Gastrocnemius medialis (tissue), 4 donors: ENCODE measurements at regions not wholly inside any gene's neighbourhood (a gene's known extent, or its start where the extent isn't known, plus 50 kb on each side); places are given as distances from the start of the nearest gene placed in this dataset.

Experiments
- ATAC-seq, 2 donors: fragments of 150-250 bp; one replicate each; pipeline ENCODE4 v1.9.1; 2016
- DNase-seq, 2 donors: peaks; one replicate each; pipeline ENCODE4 v3.0.0-alpha.2; 2019
- H3K27ac ChIP-seq, 4 donors: fragments of 200-600 bp; sonication (generic); 1 replicate in 1 of 4; 2 replicates in 3 of 4; pipeline ENCODE4 v1.5.1; 2016 to 2018; ENCODE audit warnings: mild to moderate bottlenecking in 2 of 4, moderate library complexity in 1 of 4
- H3K27me3 ChIP-seq, 3 donors: fragments of 200-600 bp; sonication (generic) in 2 of 3; 1 replicate in 1 of 3; 2 replicates in 2 of 3; pipeline versions ENCODE4 v1.5.1 to v1.6.0; 2016 to 2019; ENCODE audit warnings: mild to moderate bottlenecking in 1 of 3, moderate library complexity in 1 of 3
- H3K36me3 ChIP-seq, 2 donors: fragments of 200-600 bp; sonication (generic) in 1 of 2; one replicate each; pipeline ENCODE4 v1.5.1; 2017 to 2018
- H3K4me1 ChIP-seq, 2 donors: fragments of 200-600 bp; sonication (generic) in 1 of 2; one replicate each; pipeline ENCODE4 v1.5.1; 2016 to 2017; ENCODE audit warnings: mild to moderate bottlenecking in 2 of 2
- H3K4me3 ChIP-seq, 4 donors: fragments of 200-600 bp; sonication (generic) in 3 of 4; 1 replicate in 1 of 4; 2 replicates in 3 of 4; pipeline ENCODE4 v1.5.1; 2016 to 2019; ENCODE audit warnings: mild to moderate bottlenecking in 2 of 4
- H3K9me3 ChIP-seq, 3 donors: fragments of 200-600 bp; sonication (generic) in 2 of 3; 1 replicate in 1 of 3; 2 replicates in 2 of 3; pipeline ENCODE4 v1.5.1; 2016 to 2019
- CTCF ChIP-seq, 5 experiments: fragments of 450-650 bp in 3 of 5; fragments of 200-600 bp in 2 of 5; sonication (generic) in 2 of 5; IDR thresholded peaks in 4 of 5; conservative IDR thresholded peaks in 1 of 5; 1 replicate in 4 of 5; 2 replicates in 1 of 5; pipeline ENCODE4 v1.5.1; 2016 to 2019; ENCODE audit warnings: antibody characterized with exemption in 5 of 5, mild to moderate bottlenecking in 3 of 5, moderate library complexity in 3 of 5
- POLR2A ChIP-seq, 2 donors: fragments of 450-650 bp; IDR thresholded peaks; one replicate each; pipeline ENCODE4 v1.6.1; 2017; ENCODE audit warnings: antibody characterized with exemption in 2 of 2, mild to moderate bottlenecking in 2 of 2, moderate library complexity in 2 of 2
- in situ Hi-C, 4 donors: fragments of 200-750 bp; cut with MboI; loops; one replicate each; pipeline versions ENCODE4 v1.15.0 to v1.8.0; 2017; ENCODE audit warnings: low sequenced_read_pairs in 4 of 4
- intact Hi-C: fragments of 100-400 bp; cut with DNase I; formaldehyde crosslinking; loops from one replicate; pipeline ENCODE4 v1.15.1; 2023; ENCODE audit warnings: low total_unique reads

GRCh38 chr14:98197933-98198332, 1074.1 kb downstream of the BCL11B start:
- in situ Hi-C loops: no loop called here
- DNase-seq (no peak), ATAC-seq (no peak)
- intact Hi-C loops: no loop called here
- Histone ChIP-seq H3K27ac (no peak overlapping the region), H3K4me1 (no peaks in the 10 kb centered on the region), H3K4me3 (no peak overlapping the region), H3K9me3 (no peaks in the 10 kb centered on the region), H3K27me3 (no peaks in the 10 kb centered on the region), H3K36me3 (no peaks in the 10 kb centered on the region)
- TF ChIP-seq POLR2A (IDR thresholded peaks at IDR 0.05) (no peak), CTCF (IDR thresholded peaks at IDR 0.05 in 4 of 5, conservative IDR thresholded peaks at IDR 0.05 in 1 of 5) (no peak)

GRCh38 chr14:98198385-98198784, 1073.6 kb downstream of the BCL11B start:
- no peaks in the 10 kb centered on the region for H3K27me3 ChIP-seq
- no peak for DNase-seq
- ATAC-seq: no peak
- TF ChIP-seq CTCF (IDR thresholded peaks at IDR 0.05 in 4 of 5, conservative IDR thresholded peaks at IDR 0.05 in 1 of 5) (no peak), POLR2A (IDR thresholded peaks at IDR 0.05) (no peak)
- H3K36me3 ChIP-seq: no peaks in the 10 kb centered on the region
- no peak overlapping the region for H3K27ac ChIP-seq
- intact Hi-C loops: no loop called here
- H3K9me3 ChIP-seq: no peaks in the 10 kb centered on the region
- H3K4me1 ChIP-seq: no peaks in the 10 kb centered on the region
- in situ Hi-C loops: no loop called here
- H3K4me3 ChIP-seq: no peak overlapping the region

- Histone ChIP-seq H3K4me3 (no peak overlapping the region), H3K4me1 (no peaks in the 10 kb centered on the region), H3K9me3 (no peaks in the 10 kb centered on the region), H3K36me3 (no peaks in the 10 kb centered on the region), H3K27ac (no peak overlapping the region), H3K27me3 (no peaks in the 10 kb centered on the region)
- TF ChIP-seq CTCF (IDR thresholded peaks at IDR 0.05 in 4 of 5, conservative IDR thresholded peaks at IDR 0.05 in 1 of 5) (no peak), POLR2A (IDR thresholded peaks at IDR 0.05) (no peak)
- no peak for ATAC-seq
- DNase-seq: no peak
- in situ Hi-C loops (no loop called here), intact Hi-C loops (no loop called here)
These were observed 1071.4 kb downstream of the BCL11B start for GRCh38 chr14:98200601-98201000.

GRCh38 chr14:98203421-98203820, 1068.6 kb downstream of the BCL11B start:
- Histone ChIP-seq H3K9me3 (no peaks in the 10 kb centered on the region), H3K4me1 (no peaks in the 10 kb centered on the region), H3K4me3 (no peak overlapping the region), H3K27ac (no peak overlapping the region), H3K36me3 (no peaks in the 10 kb centered on the region), H3K27me3 (no peaks in the 10 kb centered on the region)
- ATAC-seq: no peak
- in situ Hi-C loops: no loop called here
- intact Hi-C loops: no loop called here
- DNase-seq: no peak
- TF ChIP-seq POLR2A (IDR thresholded peaks at IDR 0.05) (no peak), CTCF (IDR thresholded peaks at IDR 0.05 in 4 of 5, conservative IDR thresholded peaks at IDR 0.05 in 1 of 5) (no peak)

GRCh38 chr14:98204139-98204538, 1067.9 kb downstream of the BCL11B start:
- no peaks in the 10 kb centered on the region for H3K27me3 ChIP-seq
- ATAC-seq: no peak
- intact Hi-C loops: no loop called here

More at GRCh38 chr14:98204139-98204538, 1067.9 kb downstream of the BCL11B start:
- Histone ChIP-seq H3K9me3 (no peaks in the 10 kb centered on the region), H3K27ac (no peak overlapping the region), H3K4me3 (no peak overlapping the region), H3K4me1 (no peaks in the 10 kb centered on the region), H3K36me3 (no peaks in the 10 kb centered on the region)
- in situ Hi-C loops: no loop called here
- TF ChIP-seq CTCF (IDR thresholded peaks at IDR 0.05 in 4 of 5, conservative IDR thresholded peaks at IDR 0.05 in 1 of 5): no peak
- no peak for TF ChIP-seq POLR2A (IDR thresholded peaks at IDR 0.05)
- DNase-seq: no peak
